ENCODE measurements at regions not wholly inside any gene's neighbourhood (a gene's known extent, or its start where the extent isn't known, plus 50 kb on each side); places are given as distances from the start of the nearest gene placed in this dataset.

- TF ChIP-seq POLR2A (IDR thresholded peaks at IDR 0.05; ENCODE audit: low read length) (no peak), GATA1 (IDR thresholded peaks at IDR 0.05; ENCODE audit: low read depth, low read length) (no peak)
Observed at GRCh38 chr11:115903179-115903578, 399.0 kb upstream of the CADM1 start.

Measured in erythroblast (primary cell).